DND-41 (cell line): ENCODE measurements at regions not wholly inside any gene's neighbourhood (a gene's known extent, or its start where the extent isn't known, plus 50 kb on each side); places are given as distances from the start of the nearest gene placed in this dataset.
"Not testable (repeated sequence)": the region's sequence is repeated elsewhere in the genome, so short reads cannot be mapped to it uniquely, and the experiment has no call there.

Experiments used
- ATAC-seq: fragments of 200-7000 bp; cut with Tn5 transposase; 3 replicates; pipeline ENCODE4 v1.9.1; 2021; ENCODE audit warnings: low read depth; ENCODE audit not compliant: insufficient read depth
- DNase-seq: peaks from one replicate; pipeline ENCODE4 v3.0.0-alpha.2; 2020
- H2AFZ ChIP-seq: 2 replicates; pipeline ENCODE4 v1.6.0; 2012; ENCODE audit warnings: low read depth, low read length
- H3K27ac ChIP-seq: 2 replicates; pipeline ENCODE4 v1.5.1; 2012; ENCODE audit warnings: low read length, inconsistent platforms
- H3K27me3 ChIP-seq: fragments of 200-600 bp; sonication (generic); 2 replicates; pipeline ENCODE4 v1.6.0; 2012; ENCODE audit warnings: low read length, mild to moderate bottlenecking, inconsistent platforms; ENCODE audit not compliant: insufficient read depth, poor library complexity
- H3K36me3 ChIP-seq: 2 replicates; pipeline ENCODE4 v1.5.1; 2012; ENCODE audit warnings: low read length, inconsistent platforms; ENCODE audit not compliant: insufficient read depth
- H3K4me1 ChIP-seq: 2 replicates; pipeline ENCODE4 v1.5.1; 2012; ENCODE audit warnings: mild to moderate bottlenecking, low read length; ENCODE audit not compliant: insufficient read depth
- H3K4me2 ChIP-seq: 2 replicates; pipeline ENCODE4 v1.6.0; 2012; ENCODE audit warnings: mild to moderate bottlenecking, moderate library complexity, low read length, inconsistent platforms; ENCODE audit not compliant: insufficient read depth
- H3K4me3 ChIP-seq, 2 experiments: fragments of 200-600 bp in 1 of 2; shearing (Covaris generic) in 1 of 2; 2 replicates each; pipeline ENCODE4 v1.5.1; 2012 to 2016; ENCODE audit warnings: inconsistent platforms in 2 of 2, low read length in 2 of 2, mild to moderate bottlenecking in 2 of 2, low read depth in 1 of 2, moderate library complexity in 1 of 2
- H3K79me2 ChIP-seq: 2 replicates; pipeline ENCODE4 v1.6.0; 2012; ENCODE audit warnings: low read length, inconsistent platforms; ENCODE audit not compliant: insufficient read depth
- H3K9ac ChIP-seq: 2 replicates; pipeline ENCODE4 v1.6.0; 2012; ENCODE audit warnings: low read depth, mild to moderate bottlenecking, inconsistent platforms, low read length, moderate library complexity
- H3K9me3 ChIP-seq: 2 replicates; pipeline ENCODE4 v1.5.1; 2012; ENCODE audit warnings: low read length, moderate library complexity, mild to moderate bottlenecking, inconsistent platforms; ENCODE audit not compliant: insufficient read depth, severe bottlenecking
- H4K20me1 ChIP-seq: 2 replicates; pipeline ENCODE4 v1.6.0; 2012; ENCODE audit warnings: low read length; ENCODE audit not compliant: insufficient read depth
- EZH2 ChIP-seq: IDR thresholded peaks from 3 replicates; pipeline ENCODE4 v1.6.1; 2012; ENCODE audit warnings: borderline replicate concordance, low read depth, mild to moderate bottlenecking, moderate library complexity, low read length, inconsistent platforms; ENCODE audit not compliant: severe bottlenecking
- TF ChIP-seq, protein P1 (sequence below): IDR thresholded peaks from 2 replicates; pipeline ENCODE4 v1.5.1; 2012; ENCODE audit warnings: borderline replicate concordance, low read length, moderate library complexity, mild to moderate bottlenecking; ENCODE audit not compliant: poor library complexity, severe bottlenecking; ENCODE audit errors: extremely low read depth

DNA sequence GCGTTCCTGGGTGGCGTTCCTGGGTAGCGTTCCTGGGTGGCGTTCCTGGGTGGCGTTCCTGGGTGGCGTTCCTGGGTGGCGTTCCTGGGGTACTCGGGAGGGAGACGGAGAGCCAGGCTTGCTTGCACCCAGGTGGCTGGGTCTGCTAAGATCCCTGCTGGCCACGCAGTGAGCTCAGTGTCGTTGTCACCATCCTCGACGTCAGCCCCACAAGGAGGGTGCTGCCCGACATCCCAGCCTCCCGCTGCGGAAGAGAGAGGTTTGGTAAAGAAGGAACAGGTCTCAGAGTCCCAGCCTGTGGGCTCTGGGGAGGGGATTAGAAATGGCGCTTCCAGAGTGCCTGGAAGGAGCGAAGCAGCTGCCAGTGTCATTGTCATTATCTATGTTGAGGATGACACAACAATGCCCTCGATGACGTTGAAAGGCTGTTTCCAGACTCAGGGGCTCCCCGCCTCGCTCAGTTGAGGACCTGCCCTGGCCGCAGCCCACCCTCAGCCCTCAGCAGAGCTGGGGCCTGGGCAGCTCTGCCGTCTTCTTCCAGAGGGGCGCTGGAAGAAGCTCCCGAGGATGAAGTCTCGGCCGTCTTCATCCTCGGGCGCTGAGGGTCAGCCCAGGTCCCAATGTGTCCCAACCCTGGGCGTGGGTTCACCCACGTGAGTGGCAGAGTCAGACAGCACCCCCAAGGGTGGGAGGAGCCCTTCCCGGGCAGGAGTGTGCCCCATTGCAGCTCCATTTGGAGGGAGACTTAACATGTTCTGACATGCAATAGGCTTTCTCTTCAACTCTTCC is 328.8 kb downstream of the ADGRD1 start:
- Histone ChIP-seq H3K36me3 (no peaks in the 10 kb centered on the region), H3K4me1 (no peaks in the 10 kb centered on the region), H3K79me2 (no peaks in the 10 kb centered on the region), H3K4me3 (no peak overlapping the region), H3K27ac (no peak overlapping the region), H3K27me3 (no peaks in the 10 kb centered on the region), H3K9ac (no peak overlapping the region), H4K20me1 (no peaks in the 10 kb centered on the region), H2AFZ (no peak overlapping the region), H3K9me3 (no peaks in the 10 kb centered on the region), H3K4me2 (no peak overlapping the region)
- no peak for ATAC-seq
- TF ChIP-seq, protein P1, sequence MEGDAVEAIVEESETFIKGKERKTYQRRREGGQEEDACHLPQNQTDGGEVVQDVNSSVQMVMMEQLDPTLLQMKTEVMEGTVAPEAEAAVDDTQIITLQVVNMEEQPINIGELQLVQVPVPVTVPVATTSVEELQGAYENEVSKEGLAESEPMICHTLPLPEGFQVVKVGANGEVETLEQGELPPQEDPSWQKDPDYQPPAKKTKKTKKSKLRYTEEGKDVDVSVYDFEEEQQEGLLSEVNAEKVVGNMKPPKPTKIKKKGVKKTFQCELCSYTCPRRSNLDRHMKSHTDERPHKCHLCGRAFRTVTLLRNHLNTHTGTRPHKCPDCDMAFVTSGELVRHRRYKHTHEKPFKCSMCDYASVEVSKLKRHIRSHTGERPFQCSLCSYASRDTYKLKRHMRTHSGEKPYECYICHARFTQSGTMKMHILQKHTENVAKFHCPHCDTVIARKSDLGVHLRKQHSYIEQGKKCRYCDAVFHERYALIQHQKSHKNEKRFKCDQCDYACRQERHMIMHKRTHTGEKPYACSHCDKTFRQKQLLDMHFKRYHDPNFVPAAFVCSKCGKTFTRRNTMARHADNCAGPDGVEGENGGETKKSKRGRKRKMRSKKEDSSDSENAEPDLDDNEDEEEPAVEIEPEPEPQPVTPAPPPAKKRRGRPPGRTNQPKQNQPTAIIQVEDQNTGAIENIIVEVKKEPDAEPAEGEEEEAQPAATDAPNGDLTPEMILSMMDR, result no peak
- TF ChIP-seq EZH2, result no peak
- DNase-seq, result no peak

DNA sequence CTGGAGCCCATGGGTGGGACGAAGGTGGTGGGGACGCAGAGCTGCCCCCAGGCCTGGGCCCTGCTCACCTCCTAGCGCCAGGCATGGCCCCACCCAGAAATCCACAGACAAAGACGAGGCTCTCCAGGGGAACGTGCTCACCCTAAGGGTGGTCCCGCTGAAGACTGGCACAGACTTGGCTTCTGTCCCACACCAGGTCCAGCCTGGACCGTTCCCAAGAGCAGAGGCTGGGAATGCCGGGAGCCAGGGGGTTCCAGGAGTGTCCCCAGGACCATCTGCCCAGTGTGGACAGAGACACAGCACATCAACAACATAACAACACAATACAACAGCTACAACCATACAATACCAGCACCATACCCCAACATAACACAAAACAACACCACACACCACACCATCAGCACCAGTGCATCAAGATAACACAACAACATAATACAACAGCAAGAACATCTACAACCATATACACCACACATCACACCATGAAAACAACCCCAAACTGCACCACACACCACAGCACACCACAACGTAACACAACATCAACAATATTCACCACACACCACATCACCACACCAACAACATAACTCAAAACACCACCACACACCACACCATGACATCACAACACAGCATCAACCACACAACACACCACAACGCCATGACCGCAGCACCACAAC is 329.6 kb downstream of the ADGRD1 start:
- H3K4me2 ChIP-seq, result no peak overlapping the region
- ATAC-seq (no peak), DNase-seq (no peak)
- H3K9ac ChIP-seq, result no peak overlapping the region
- H3K4me3 ChIP-seq, result no peak overlapping the region
- no peaks in the 10 kb centered on the region for H4K20me1 ChIP-seq
- H3K9me3 ChIP-seq, result no peaks in the 10 kb centered on the region
- H3K79me2 ChIP-seq, result no peaks in the 10 kb centered on the region
- no peaks in the 10 kb centered on the region for H3K4me1 ChIP-seq
- no peak overlapping the region for H2AFZ ChIP-seq
- no peaks in the 10 kb centered on the region for H3K36me3 ChIP-seq
- no peak overlapping the region for H3K27ac ChIP-seq
- H3K27me3 ChIP-seq, result no peaks in the 10 kb centered on the region
- TF ChIP-seq, protein P1, result no peak
- no peak for TF ChIP-seq EZH2

DNA sequence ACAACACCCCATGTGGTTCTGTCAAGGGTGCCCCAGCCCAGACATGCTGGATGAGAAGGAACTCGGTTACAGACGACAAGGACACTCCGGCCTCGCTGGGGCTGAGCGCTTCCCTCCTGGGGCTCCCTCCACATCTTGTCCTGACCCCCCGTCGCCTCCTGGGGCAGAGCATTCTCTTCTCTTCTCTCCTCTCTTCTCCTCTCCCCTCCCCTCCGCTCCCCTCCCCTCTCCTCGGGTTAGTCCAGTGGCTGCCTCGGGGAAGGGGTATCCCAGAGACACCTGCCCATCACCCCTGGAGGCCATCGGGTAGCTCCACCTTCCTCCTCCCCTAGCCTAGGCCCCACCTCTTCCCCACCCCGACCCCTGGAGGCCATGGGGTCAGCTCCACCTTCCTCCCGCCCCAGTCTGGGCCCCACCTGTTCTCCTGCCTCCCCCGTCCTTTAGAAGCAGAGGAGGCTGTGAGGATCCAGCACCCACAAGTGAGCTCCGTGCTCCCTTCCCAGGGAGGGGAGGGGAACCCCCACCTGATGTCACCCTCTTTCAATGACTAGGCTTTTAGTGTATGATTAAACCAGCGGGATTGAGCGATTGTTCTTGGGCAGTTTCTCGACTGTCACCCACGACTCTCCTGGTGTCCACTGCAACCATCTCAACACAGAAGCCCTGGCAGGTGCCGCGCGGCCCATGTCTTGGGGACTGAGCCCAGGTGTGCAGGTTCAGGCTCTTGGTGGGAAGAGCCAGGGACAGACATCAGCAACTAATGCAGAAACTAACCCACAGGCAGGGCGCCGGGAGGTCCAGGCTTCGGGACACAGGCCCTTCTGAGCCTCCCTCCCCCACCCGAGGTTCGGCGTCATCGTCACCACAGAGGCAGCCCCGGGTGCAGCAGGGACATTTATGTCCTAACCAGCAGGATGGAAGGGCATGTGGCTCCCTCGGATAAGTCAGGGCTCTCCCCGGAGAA is 330.4 kb downstream of the ADGRD1 start:
- H3K4me2 ChIP-seq, H4K20me1 ChIP-seq, H3K27me3 ChIP-seq, H3K9ac ChIP-seq, H3K79me2 ChIP-seq, H3K36me3 ChIP-seq, H2AFZ ChIP-seq, H3K9me3 ChIP-seq, H3K4me3 ChIP-seq, H3K27ac ChIP-seq, DNase-seq, H3K4me1 ChIP-seq, ATAC-seq: not testable (repeated sequence)

DNA sequence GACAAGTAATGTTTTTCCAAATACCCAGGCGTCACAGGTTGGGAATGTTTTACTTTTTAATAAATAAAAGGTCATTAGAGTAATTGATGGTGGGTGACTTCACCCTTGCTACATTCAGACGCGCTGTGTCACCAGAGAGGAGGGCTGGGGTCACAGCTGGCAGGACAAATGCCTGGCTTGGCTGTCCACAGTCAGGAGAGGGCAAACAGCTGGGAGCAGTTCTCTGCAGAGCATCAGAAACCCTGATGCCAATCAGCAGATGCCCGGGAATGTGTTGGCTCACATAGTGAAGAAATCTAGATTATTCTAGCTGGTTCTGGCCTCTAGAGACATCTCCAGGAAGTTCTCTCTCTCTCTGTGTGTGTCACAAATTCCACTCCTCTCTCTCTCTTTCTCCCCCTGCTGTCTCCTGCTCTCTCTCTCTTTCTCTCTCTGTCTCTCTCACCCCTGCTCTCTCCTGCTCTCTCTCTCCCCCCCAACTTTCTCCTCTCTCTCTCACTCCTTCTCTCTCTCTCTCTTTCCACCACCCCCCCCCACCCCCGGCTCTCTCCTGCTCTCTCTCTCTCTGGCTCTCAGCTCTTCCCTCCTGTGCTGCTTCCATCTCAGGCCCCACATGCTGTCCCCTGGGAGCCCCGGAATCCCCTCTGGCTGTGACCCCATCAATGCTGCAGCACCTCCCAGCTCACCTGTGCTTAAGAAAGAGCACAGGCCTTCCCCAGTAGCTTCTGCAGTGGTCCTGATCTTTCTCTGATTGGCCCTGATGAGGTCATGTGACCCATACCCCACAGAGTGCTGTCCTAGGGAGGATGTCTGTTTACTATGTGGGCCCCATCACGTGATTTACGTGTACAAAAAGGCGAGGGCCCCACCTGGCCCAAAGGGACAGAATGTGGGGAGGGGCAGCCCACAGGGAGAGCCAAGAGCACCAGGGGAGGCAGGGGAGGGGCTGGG is 331.5 kb downstream of the ADGRD1 start:
- H2AFZ ChIP-seq, DNase-seq, H3K9ac ChIP-seq, H3K4me3 ChIP-seq, H3K4me2 ChIP-seq, H4K20me1 ChIP-seq, H3K36me3 ChIP-seq, ATAC-seq, H3K27ac ChIP-seq, H3K79me2 ChIP-seq, H3K27me3 ChIP-seq, H3K4me1 ChIP-seq, H3K9me3 ChIP-seq: not testable (repeated sequence)

DNA sequence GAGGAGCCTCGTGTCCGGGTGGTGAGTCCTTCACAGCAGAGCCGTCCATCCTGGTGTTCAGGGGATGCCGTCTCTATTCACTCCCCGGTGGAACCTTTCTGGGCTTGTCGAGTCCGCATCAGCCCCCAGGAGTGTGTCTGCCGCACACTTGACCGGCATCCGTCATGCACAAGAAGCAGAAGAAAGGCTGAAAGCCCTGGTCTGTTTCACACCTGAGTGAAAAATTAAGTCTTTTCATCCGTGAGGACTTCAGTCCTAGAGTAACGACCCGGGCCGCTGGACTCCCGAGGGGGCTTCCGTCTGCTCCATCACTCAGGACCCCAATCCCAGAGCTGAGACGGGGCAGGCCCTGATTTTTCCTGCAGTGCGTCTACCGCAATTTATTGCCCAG is 332.2 kb downstream of the ADGRD1 start:
- not testable (repeated sequence) for ATAC-seq, H3K4me3 ChIP-seq, H2AFZ ChIP-seq, H3K9me3 ChIP-seq, H3K4me1 ChIP-seq, H3K27me3 ChIP-seq, H3K9ac ChIP-seq, DNase-seq, H3K79me2 ChIP-seq, H4K20me1 ChIP-seq, H3K36me3 ChIP-seq, H3K27ac ChIP-seq, H3K4me2 ChIP-seq
